ENCODE measurements at regions not wholly inside any gene's neighbourhood (a gene's known extent, or its start where the extent isn't known, plus 50 kb on each side); places are given as distances from the start of the nearest gene placed in this dataset.
A peak's percentile ranks its signal among the peaks of the same experiment; 100 is the strongest.

GRCh38 chr12:87150969-87151662 is 878.1 kb downstream of the C12orf50 start:
- no peak for TF ChIP-seq JUND (IDR thresholded peaks at IDR 0.05; ENCODE audit: low read depth)
- DNase-seq (ENCODE audit: low read depth in 1 of 2, low spot score in 1 of 2): no peak
- in situ Hi-C loops (cut with HindIII; ENCODE audit: low pct_unique_long_range_greater_than_20kb, low sequenced_read_pairs): no loop called here

- in situ Hi-C loops (cut with HindIII; ENCODE audit: low pct_unique_long_range_greater_than_20kb, low sequenced_read_pairs): no loop called here
- no peak for TF ChIP-seq JUND (IDR thresholded peaks at IDR 0.05; ENCODE audit: low read depth)
- DNase-seq (ENCODE audit: low read depth in 1 of 2, low spot score in 1 of 2): no peak
Measured at GRCh38 chr12:87142342-87142741, 886.2 kb upstream of the MGAT4C start.

- in situ Hi-C loops (cut with HindIII; ENCODE audit: low pct_unique_long_range_greater_than_20kb, low sequenced_read_pairs): no loop called here
- no peak for DNase-seq (ENCODE audit: low read depth in 1 of 2, low spot score in 1 of 2)
- no peak for TF ChIP-seq JUND (IDR thresholded peaks at IDR 0.05; ENCODE audit: low read depth)
Measured at GRCh38 chr12:87141091-87141490, 884.9 kb upstream of the MGAT4C start.

- DNase-seq (ENCODE audit: low read depth in 1 of 2, low spot score in 1 of 2): no peak
- in situ Hi-C loops (cut with HindIII; ENCODE audit: low pct_unique_long_range_greater_than_20kb, low sequenced_read_pairs): no loop called here
Measured at GRCh38 chr12:87140262-87140661, 884.1 kb upstream of the MGAT4C start.

GRCh38 chr12:87137220-87137619 is 881.0 kb upstream of the MGAT4C start:
- no peak for DNase-seq (ENCODE audit: low read depth in 1 of 2, low spot score in 1 of 2)
- in situ Hi-C loops (cut with HindIII; ENCODE audit: low pct_unique_long_range_greater_than_20kb, low sequenced_read_pairs): no loop called here
- no peak for TF ChIP-seq JUND (IDR thresholded peaks at IDR 0.05; ENCODE audit: low read depth)

More at GRCh38 chr12:87140262-87140661, 884.1 kb upstream of the MGAT4C start:
- no peak for TF ChIP-seq JUND (IDR thresholded peaks at IDR 0.05; ENCODE audit: low read depth)

GRCh38 chr12:87136330-87136976 is 880.3 kb upstream of the MGAT4C start:
- DNase-seq (ENCODE audit: low read depth in 1 of 2, low spot score in 1 of 2): no peak
- TF ChIP-seq JUND (IDR thresholded peaks at IDR 0.05; ENCODE audit: low read depth): no peak

GRCh38 chr12:87127272-87127671 is 871.1 kb upstream of the MGAT4C start:
- no peak for DNase-seq (ENCODE audit: low read depth in 1 of 2, low spot score in 1 of 2)
- in situ Hi-C loops (cut with HindIII; ENCODE audit: low pct_unique_long_range_greater_than_20kb, low sequenced_read_pairs): no loop called here
- no peak for TF ChIP-seq JUND (IDR thresholded peaks at IDR 0.05; ENCODE audit: low read depth)

More at GRCh38 chr12:87136330-87136976, 880.3 kb upstream of the MGAT4C start:
- in situ Hi-C loops (cut with HindIII; ENCODE audit: low pct_unique_long_range_greater_than_20kb, low sequenced_read_pairs): no loop called here

- DNase-seq (ENCODE audit: low read depth in 1 of 2, low spot score in 1 of 2): no peak
- TF ChIP-seq JUND (IDR thresholded peaks at IDR 0.05; ENCODE audit: low read depth): no peak
- in situ Hi-C loops (cut with HindIII; ENCODE audit: low pct_unique_long_range_greater_than_20kb, low sequenced_read_pairs): no loop called here
Measured at GRCh38 chr12:87121896-87122295, 865.7 kb upstream of the MGAT4C start.

GRCh38 chr12:87120440-87120839 is 864.2 kb upstream of the MGAT4C start:
- in situ Hi-C loops (cut with HindIII; ENCODE audit: low pct_unique_long_range_greater_than_20kb, low sequenced_read_pairs): no loop called here
- TF ChIP-seq JUND (IDR thresholded peaks at IDR 0.05; ENCODE audit: low read depth): no peak
- peak in 1 of 2 experiments; percentile 92 for DNase-seq (ENCODE audit: low read depth in 1 of 2, low spot score in 1 of 2)

- no peak for DNase-seq (ENCODE audit: low read depth in 1 of 2, low spot score in 1 of 2)
- TF ChIP-seq JUND (IDR thresholded peaks at IDR 0.05; ENCODE audit: low read depth): no peak
- in situ Hi-C loops (cut with HindIII; ENCODE audit: low pct_unique_long_range_greater_than_20kb, low sequenced_read_pairs): no loop called here
Measured at GRCh38 chr12:87119713-87120112, 863.5 kb upstream of the MGAT4C start.

GRCh38 chr12:87117526-87117925 is 861.3 kb upstream of the MGAT4C start:
- TF ChIP-seq JUND (IDR thresholded peaks at IDR 0.05; ENCODE audit: low read depth): no peak
- in situ Hi-C loops (cut with HindIII; ENCODE audit: low pct_unique_long_range_greater_than_20kb, low sequenced_read_pairs): no loop called here
- peak in 1 of 2 experiments; percentile 37 for DNase-seq (ENCODE audit: low read depth in 1 of 2, low spot score in 1 of 2)

GRCh38 chr12:87116780-87117179 is 860.6 kb upstream of the MGAT4C start:
- in situ Hi-C loops (cut with HindIII; ENCODE audit: low pct_unique_long_range_greater_than_20kb, low sequenced_read_pairs): no loop called here
- no peak for DNase-seq (ENCODE audit: low read depth in 1 of 2, low spot score in 1 of 2)

GRCh38 chr12:87112571-87113345 is 856.6 kb upstream of the MGAT4C start:
- in situ Hi-C loops (cut with HindIII; ENCODE audit: low pct_unique_long_range_greater_than_20kb, low sequenced_read_pairs): no loop called here
- no peak for DNase-seq (ENCODE audit: low read depth in 1 of 2, low spot score in 1 of 2)
- TF ChIP-seq JUND (IDR thresholded peaks at IDR 0.05; ENCODE audit: low read depth): no peak

More at GRCh38 chr12:87116780-87117179, 860.6 kb upstream of the MGAT4C start:
- TF ChIP-seq JUND (IDR thresholded peaks at IDR 0.05; ENCODE audit: low read depth): no peak
